T-helper 1 cell treated with Interleukin-12 subunit alpha and Interleukin-12 subunit beta and Interleukin-4 antibody, amounts not matched to agents 30 μg/mL and 1 μg/mL, for 36 hours (primary cell): ENCODE measurements at regions not wholly inside any gene's neighbourhood (a gene's known extent, or its start where the extent isn't known, plus 50 kb on each side); places are given as distances from the start of the nearest gene placed in this dataset.

Experiments used
- H3K27ac Mint-ChIP-seq: one replicate; pipeline ENCODE4 v1.8.0; 2021; ENCODE audit warnings: mild to moderate bottlenecking, mixed read lengths
- H3K27me3 Mint-ChIP-seq: one replicate; pipeline ENCODE4 v1.8.0; 2021; ENCODE audit warnings: low read depth, mixed read lengths
- H3K36me3 Mint-ChIP-seq: one replicate; pipeline ENCODE4 v1.8.0; 2021; ENCODE audit warnings: low read depth, mixed read lengths
- H3K4me1 Mint-ChIP-seq: one replicate; pipeline ENCODE4 v1.8.0; 2021; ENCODE audit warnings: low read depth, mixed read lengths
- H3K4me3 Mint-ChIP-seq: one replicate; pipeline ENCODE4 v1.8.0; 2021; ENCODE audit warnings: mild to moderate bottlenecking, moderate library complexity, mixed read lengths
- H3K9me3 Mint-ChIP-seq: one replicate; pipeline ENCODE4 v1.8.0; 2021; ENCODE audit warnings: mixed read lengths

DNA sequence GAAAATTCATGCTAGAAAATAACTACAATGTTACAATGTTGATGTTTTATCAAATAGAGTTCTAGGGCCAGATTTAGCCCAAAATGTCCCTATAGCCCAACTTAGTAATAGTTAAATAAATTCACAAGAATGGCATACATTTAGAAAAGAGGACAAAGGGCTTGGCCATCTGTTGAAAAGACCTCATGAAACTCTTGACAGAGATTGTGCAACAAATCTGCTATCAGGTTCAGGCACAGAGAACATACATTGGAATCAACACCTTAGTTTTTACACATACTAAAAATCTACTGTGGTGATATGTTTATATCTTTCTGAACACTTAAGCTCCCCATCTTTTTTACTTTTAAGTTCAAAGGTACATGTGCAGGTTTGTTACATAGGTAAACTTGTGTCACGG, 298.3 kb upstream of the DACH1 start:
- Mint-ChIP-seq H3K9me3 (no peaks in the 10 kb centered on the region), H3K27me3 (no peaks in the 10 kb centered on the region), H3K4me3 (no peak overlapping the region), H3K36me3 (no peaks in the 10 kb centered on the region), H3K27ac (no peak overlapping the region), H3K4me1 (no peaks in the 10 kb centered on the region)

DNA sequence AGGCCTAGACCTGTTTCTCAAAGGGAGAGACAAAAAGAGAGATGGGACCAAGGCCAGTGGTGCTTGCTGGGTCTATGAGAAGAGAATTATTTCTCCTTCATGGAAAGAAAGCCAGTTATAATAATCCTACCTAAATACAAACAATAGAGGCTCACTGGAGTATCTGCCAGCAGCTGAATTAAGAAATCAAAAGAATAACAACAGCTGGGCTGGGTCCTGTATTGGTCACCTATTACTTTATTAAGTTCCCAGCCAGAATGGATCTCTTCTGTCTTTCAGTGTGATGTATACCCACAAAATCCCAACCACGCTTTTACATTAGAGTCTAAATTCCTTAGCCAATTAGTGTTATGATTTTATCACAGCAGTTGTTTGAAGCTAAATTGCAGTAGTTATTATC, 297.8 kb upstream of the DACH1 start:
- Mint-ChIP-seq H3K9me3 (no peaks in the 10 kb centered on the region), H3K4me3 (no peak overlapping the region), H3K36me3 (no peaks in the 10 kb centered on the region)

DNA sequence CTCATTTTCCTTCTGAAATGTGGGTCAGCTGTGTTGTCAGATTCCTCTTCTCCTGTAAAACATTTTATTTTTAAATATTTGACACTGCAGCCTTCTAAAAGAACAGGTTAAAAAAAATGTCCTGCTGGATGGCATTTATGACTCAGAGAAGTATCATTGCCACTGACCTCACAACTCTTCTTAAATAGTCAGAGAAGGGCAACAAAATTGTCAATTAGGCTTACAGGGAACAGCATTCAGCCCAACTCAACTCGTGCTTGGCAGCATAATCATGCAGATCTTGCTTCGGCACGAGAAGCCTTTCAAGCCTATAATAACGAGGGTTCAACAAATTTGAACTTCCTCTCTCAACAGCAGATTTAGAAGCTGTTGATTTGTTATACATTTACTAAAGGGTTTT, 296.7 kb upstream of the DACH1 start:
- no peak overlapping the region for H3K27ac Mint-ChIP-seq
- H3K9me3 Mint-ChIP-seq = no peaks in the 10 kb centered on the region
- no peaks in the 10 kb centered on the region for H3K27me3 Mint-ChIP-seq
- H3K36me3 Mint-ChIP-seq = no peaks in the 10 kb centered on the region
- no peak overlapping the region for H3K4me3 Mint-ChIP-seq
- H3K4me1 Mint-ChIP-seq = no peaks in the 10 kb centered on the region

More for the DNA sequence above, 297.8 kb upstream of the DACH1 start:
- H3K27me3 Mint-ChIP-seq = no peaks in the 10 kb centered on the region
- H3K4me1 Mint-ChIP-seq = no peaks in the 10 kb centered on the region
- no peak overlapping the region for H3K27ac Mint-ChIP-seq

DNA sequence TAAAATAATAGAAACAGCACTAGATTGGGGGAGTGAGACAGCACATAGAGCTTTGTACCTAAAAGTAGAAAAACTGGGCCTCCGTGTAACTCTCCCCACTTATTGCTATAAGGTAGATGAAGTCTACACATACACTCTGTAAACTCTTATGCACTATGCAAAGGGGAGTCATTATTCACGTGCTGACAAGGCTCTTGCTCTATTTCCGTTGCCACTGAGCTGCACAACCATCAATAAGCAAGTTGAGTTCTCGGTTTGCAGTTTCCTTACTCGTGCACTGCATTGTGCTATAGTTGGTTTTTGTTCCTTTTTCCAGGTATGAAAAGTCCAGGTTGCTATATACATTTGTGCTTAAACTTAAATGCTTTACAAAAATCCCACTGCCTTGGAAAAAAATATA, 294.0 kb upstream of the DACH1 start:
- no peaks in the 10 kb centered on the region for H3K4me1 Mint-ChIP-seq
- no peaks in the 10 kb centered on the region for H3K9me3 Mint-ChIP-seq
- no peak overlapping the region for H3K27ac Mint-ChIP-seq
- no peak overlapping the region for H3K4me3 Mint-ChIP-seq
- no peaks in the 10 kb centered on the region for H3K36me3 Mint-ChIP-seq
- H3K27me3 Mint-ChIP-seq = no peaks in the 10 kb centered on the region

DNA sequence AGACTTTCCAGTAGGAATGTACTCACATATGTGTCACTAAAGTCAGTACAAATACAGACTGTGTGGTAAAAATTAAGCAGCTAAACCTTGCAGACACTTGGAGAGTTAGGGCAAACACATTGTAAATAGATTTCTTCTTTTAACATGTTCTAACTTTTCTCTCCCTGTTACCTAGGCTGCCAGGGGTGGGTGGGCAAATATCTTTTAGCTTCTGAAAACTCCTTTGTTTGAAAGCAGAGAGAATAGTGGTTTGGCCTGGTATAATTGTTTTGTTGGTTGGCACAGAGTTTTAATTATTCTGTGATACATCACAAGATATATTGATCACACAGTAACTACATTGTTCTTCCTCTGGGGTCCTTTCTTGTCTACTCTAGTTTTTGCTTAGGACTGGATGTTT, 289.8 kb upstream of the DACH1 start:
- no peaks in the 10 kb centered on the region for H3K36me3 Mint-ChIP-seq
- no peaks in the 10 kb centered on the region for H3K27me3 Mint-ChIP-seq
- no peaks in the 10 kb centered on the region for H3K9me3 Mint-ChIP-seq
- no peak overlapping the region for H3K4me3 Mint-ChIP-seq
- H3K4me1 Mint-ChIP-seq = no peaks in the 10 kb centered on the region
- H3K27ac Mint-ChIP-seq = no peak overlapping the region

DNA sequence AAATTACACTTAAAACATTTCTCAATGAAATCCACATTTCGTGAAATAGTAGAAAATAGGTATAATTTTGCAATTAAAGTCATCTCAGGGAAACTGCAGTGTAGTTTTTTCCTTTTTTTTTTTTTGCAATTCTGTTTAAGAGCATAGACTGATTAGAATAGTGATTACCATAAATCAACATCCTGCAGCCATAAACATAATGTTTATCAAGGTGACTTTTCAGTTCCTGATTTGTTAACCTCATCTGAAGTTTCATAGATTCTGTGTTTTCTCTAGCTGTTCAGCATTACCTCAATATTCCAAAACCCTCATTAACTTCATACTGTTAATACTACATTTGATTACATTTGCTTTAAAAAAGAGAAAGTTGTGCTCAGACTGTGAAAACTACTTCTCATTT, 286.3 kb upstream of the DACH1 start:
- no peaks in the 10 kb centered on the region for H3K9me3 Mint-ChIP-seq
- H3K27me3 Mint-ChIP-seq = no peaks in the 10 kb centered on the region
- H3K4me1 Mint-ChIP-seq = no peaks in the 10 kb centered on the region
- no peak overlapping the region for H3K4me3 Mint-ChIP-seq
- no peak overlapping the region for H3K27ac Mint-ChIP-seq
- no peaks in the 10 kb centered on the region for H3K36me3 Mint-ChIP-seq

DNA sequence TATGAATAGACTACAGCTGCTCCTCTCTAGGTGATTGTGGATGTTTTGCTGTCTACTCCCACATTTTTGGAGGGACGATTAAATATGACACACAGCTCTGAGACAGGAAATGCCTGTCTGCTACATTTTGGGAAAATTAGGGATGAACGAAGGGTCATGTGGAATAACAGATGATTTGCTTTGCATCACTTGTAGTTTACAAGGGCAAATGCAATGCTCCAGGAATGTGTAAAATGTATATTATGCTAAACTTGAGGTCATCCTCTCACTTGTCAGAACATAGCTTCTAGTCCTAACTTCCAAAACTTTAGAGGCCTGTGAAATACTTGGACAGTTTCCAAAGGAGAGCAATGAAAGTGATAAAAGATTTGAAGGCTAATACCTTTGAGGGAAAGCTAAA, 284.2 kb upstream of the DACH1 start:
- no peaks in the 10 kb centered on the region for H3K27me3 Mint-ChIP-seq
- no peaks in the 10 kb centered on the region for H3K4me1 Mint-ChIP-seq
- no peak overlapping the region for H3K4me3 Mint-ChIP-seq
- no peaks in the 10 kb centered on the region for H3K9me3 Mint-ChIP-seq
- no peaks in the 10 kb centered on the region for H3K36me3 Mint-ChIP-seq
- no peak overlapping the region for H3K27ac Mint-ChIP-seq

DNA sequence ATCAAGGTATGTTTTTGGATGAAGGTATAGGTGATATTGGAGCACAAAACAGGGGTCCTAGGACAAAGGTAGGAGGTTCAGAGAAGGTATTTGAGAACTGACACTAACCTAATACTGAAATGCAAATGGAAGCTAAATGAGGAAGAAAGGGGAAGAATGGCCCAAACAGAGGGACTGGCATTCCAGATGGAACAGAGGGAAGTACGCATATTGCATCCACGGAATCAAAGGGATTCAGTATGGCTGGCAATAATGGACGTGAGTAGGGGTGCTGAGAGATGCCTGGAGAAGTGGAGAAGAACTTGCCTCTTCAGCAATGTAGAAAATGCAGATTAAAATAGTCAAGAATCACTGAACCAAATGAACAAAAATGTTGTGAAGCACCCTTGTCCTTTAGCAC, 283.5 kb upstream of the DACH1 start:
- no peak overlapping the region for H3K4me3 Mint-ChIP-seq
- no peak overlapping the region for H3K27ac Mint-ChIP-seq
- no peaks in the 10 kb centered on the region for H3K36me3 Mint-ChIP-seq
- no peaks in the 10 kb centered on the region for H3K27me3 Mint-ChIP-seq
- no peaks in the 10 kb centered on the region for H3K4me1 Mint-ChIP-seq
- no peaks in the 10 kb centered on the region for H3K9me3 Mint-ChIP-seq

DNA sequence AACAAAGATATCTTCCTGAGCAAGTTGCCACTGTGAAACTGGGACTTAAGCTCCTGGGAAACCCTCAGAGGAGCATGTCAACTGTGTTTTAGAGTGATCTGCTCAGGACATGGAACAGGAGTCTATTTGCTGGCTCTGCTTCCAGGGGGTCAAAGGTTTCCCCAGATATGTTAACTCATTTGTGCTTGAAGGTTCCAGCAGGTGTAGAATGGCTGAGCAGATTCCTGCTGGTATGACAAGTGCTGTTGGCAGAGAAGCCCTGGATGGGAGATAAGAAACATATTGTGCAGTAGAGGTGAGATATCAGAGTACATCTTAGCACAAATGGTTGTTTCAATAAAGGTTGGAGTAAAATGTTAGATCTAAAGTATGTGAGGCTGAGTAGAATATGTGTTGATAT, 282.7 kb upstream of the DACH1 start:
- no peaks in the 10 kb centered on the region for H3K4me1 Mint-ChIP-seq
- no peaks in the 10 kb centered on the region for H3K27me3 Mint-ChIP-seq
- no peaks in the 10 kb centered on the region for H3K36me3 Mint-ChIP-seq
- no peaks in the 10 kb centered on the region for H3K9me3 Mint-ChIP-seq
- no peak overlapping the region for H3K4me3 Mint-ChIP-seq
- H3K27ac Mint-ChIP-seq = no peak overlapping the region

DNA sequence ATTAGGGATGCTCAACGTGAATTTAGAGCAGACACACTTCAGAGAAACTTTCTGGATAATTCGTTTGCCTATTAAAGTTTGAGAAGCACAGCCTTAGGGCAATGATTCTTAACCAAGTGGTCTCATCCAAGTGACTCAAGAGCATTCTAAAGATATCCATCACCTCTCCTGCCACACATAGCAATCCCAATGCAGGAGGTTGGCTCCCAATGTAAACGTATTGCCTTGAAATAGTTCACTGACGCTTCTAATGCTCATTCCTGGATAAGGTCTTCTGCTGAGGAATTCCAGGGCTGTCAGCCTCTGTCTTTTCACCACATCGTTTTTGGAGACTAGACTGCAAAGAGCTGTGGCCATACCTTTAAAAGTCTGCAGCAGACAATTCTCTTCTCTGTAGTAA, 279.8 kb upstream of the DACH1 start:
- Mint-ChIP-seq H3K27me3 (no peaks in the 10 kb centered on the region), H3K27ac (no peak overlapping the region), H3K4me1 (no peaks in the 10 kb centered on the region), H3K9me3 (no peaks in the 10 kb centered on the region), H3K36me3 (no peaks in the 10 kb centered on the region), H3K4me3 (no peak overlapping the region)

DNA sequence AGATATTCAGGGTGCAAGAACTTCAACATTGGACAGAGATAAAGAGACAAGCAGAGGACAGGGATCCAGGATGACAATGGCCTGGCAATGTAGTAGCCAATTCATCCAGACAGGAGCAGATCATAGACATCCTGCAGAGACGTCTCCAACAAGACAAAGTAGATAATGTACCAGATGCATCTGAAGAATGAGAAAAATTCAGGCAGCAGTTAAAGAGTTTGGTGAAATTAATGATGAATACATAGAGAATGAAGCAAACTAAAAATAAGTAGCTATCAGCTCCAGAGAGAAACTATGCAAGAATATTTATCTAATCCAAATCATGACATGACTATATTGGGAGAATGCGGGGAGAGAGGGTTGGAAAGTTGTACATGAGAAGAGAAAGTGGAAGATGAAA, 278.4 kb upstream of the DACH1 start:
- Mint-ChIP-seq H3K4me1 (no peaks in the 10 kb centered on the region), H3K36me3 (no peaks in the 10 kb centered on the region), H3K27me3 (no peaks in the 10 kb centered on the region), H3K27ac (no peak overlapping the region), H3K4me3 (no peak overlapping the region), H3K9me3 (no peaks in the 10 kb centered on the region)

DNA sequence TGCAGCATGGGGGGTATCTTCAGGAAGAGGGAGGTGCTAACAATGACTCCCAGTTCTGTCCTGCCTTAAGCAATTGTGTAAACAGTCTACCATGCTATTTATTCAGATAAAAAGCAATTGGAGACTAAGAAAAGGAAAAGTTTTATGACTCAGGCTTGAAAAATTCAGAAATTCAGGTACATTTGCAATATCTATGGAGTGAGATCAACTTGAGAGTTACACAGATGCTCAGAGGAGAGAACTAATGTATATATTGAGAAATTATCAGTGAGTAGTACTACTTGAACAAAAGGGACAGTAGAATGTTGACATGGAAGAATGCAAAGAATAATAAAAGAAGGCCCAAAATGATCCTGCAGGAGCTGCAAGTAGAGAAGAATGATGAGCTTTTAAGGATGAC, 277.6 kb upstream of the DACH1 start:
- Mint-ChIP-seq H3K27ac (no peak overlapping the region), H3K36me3 (no peaks in the 10 kb centered on the region), H3K27me3 (no peaks in the 10 kb centered on the region)

DNA sequence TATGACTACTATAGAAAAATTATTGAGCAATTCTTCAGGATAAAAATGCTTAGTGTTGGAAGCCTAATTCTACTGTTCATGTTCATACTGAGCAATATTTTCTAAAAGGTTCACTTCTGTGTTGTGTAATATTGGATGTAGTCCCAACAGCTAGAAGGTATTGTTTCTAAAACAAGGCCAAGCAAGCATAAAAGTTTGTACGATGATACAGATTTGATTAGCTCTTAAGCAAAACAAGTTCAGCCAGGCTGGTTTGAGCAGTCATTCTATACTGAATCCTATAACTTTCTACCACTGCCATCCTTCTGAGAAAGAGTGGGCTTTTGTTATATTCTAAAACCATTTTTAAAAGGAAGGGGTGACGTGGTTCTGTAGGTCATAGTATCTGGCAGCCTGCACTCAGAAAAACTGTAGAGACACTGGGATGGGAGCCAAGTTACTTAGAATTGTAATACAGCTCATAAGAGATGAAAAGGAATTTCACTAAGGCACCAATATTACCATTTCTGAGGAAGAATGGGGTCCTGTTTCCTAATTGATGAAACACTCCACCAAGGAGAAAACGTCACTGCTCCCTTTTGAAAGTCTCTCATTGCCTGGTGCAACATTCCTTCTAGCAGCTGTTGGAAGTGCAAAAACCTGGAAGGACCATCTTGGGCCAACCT, 275.0 kb upstream of the DACH1 start:
- Mint-ChIP-seq H3K4me1 (no peaks in the 10 kb centered on the region), H3K9me3 (no peaks in the 10 kb centered on the region), H3K27me3 (no peaks in the 10 kb centered on the region), H3K36me3 (no peaks in the 10 kb centered on the region), H3K27ac (no peak overlapping the region), H3K4me3 (no peak overlapping the region)

More for the DNA sequence above, 277.6 kb upstream of the DACH1 start:
- H3K4me3 Mint-ChIP-seq = no peak overlapping the region
- H3K9me3 Mint-ChIP-seq = no peaks in the 10 kb centered on the region
- H3K4me1 Mint-ChIP-seq = no peaks in the 10 kb centered on the region

DNA sequence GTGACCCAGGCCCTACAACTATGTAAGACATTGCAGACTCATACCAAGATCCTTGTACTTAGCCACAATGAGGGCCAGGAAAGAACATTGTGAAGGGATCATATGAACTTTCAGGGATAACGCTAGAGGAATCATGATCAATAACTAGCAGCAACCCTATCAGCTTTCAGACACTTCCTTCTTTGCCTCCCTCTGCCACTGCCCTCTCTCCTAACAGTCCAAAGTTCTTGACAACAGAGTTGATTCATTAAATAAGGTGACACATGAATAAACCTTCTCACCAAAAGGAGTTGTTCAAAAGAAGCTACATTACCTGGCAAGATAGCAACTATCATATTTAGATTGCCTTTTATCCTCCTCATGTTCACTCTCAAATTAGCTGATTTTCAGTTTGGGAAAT, 272.2 kb upstream of the DACH1 start:
- no peak overlapping the region for H3K27ac Mint-ChIP-seq

DNA sequence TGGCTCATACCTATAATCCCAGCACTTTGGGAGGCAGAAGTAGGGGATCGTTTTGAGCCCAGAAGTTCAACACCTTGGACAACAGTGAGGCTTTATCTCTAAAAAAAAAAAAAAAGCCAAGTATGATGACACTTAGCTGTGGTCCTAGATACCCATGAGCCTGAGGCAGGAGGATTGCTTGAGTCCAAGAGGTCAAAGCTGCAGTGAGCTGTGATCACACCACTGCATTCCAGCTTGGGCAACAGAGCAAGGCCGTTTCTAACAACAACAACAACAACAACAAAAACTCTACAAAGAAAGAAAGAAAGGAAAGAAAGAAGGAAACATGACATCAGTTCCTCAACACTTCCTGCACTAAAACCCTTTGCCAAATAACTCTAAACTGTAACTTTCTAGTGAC, 265.1 kb upstream of the DACH1 start:
- no peaks in the 10 kb centered on the region for H3K9me3 Mint-ChIP-seq
- no peak overlapping the region for H3K27ac Mint-ChIP-seq
- H3K27me3 Mint-ChIP-seq = no peaks in the 10 kb centered on the region
- no peak overlapping the region for H3K4me3 Mint-ChIP-seq
- no peaks in the 10 kb centered on the region for H3K36me3 Mint-ChIP-seq
- no peaks in the 10 kb centered on the region for H3K4me1 Mint-ChIP-seq

More for the DNA sequence above, 272.2 kb upstream of the DACH1 start:
- H3K9me3 Mint-ChIP-seq = no peaks in the 10 kb centered on the region
- H3K27me3 Mint-ChIP-seq = no peaks in the 10 kb centered on the region
- no peak overlapping the region for H3K4me3 Mint-ChIP-seq
- H3K36me3 Mint-ChIP-seq = no peaks in the 10 kb centered on the region
- no peaks in the 10 kb centered on the region for H3K4me1 Mint-ChIP-seq

DNA sequence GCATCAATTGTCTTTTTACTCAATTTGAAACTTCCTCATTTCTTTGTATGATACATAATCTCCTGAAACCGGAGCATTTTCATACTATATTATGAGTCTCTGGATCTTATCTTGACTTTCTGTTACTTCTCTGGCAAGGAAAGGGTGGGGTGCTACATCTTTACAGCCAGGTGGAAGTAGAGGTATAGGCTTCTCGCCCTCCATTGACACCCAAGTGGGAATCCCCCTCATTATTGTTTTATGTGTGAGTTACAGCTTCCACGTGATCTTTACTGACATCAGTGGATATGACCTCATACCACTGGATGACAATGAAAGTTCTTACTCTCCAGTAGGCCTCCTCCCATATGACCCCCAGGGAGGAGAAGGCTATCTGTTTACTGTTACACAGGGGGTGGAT, 262.1 kb upstream of the DACH1 start:
- Mint-ChIP-seq H3K9me3 (no peaks in the 10 kb centered on the region), H3K27ac (no peak overlapping the region), H3K4me1 (no peaks in the 10 kb centered on the region), H3K4me3 (no peak overlapping the region), H3K27me3 (no peaks in the 10 kb centered on the region), H3K36me3 (no peaks in the 10 kb centered on the region)
